HT-29 (cell line): ENCODE measurements at regions not wholly inside any gene's neighbourhood (a gene's known extent, or its start where the extent isn't known, plus 50 kb on each side); places are given as distances from the start of the nearest gene placed in this dataset.

Experiments
- DNase-seq: peaks from one replicate; pipeline ENCODE4 v3.0.0-alpha.2; 2015; ENCODE audit warnings: low spot score

DNA sequence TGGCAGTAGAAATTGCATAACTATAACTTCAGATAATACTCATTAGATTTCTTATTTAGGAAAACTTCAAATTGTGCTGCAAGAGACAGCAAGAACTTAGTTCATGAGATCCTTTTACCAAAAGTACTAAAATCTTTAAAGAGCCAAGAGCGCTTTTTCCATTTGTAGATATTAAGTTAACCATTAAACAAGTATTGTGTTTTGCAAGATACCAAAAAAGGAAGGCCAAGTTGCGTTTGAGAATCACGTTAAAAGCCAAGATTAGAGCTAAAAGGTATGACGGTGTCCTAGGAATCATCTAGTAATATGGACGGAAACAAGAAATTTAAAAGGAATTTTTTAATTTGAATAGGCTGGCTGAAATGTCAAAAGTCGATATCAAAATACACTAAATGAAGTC is 361.3 kb upstream of the LYPLAL1 start:
- DNase-seq = no peak

DNA sequence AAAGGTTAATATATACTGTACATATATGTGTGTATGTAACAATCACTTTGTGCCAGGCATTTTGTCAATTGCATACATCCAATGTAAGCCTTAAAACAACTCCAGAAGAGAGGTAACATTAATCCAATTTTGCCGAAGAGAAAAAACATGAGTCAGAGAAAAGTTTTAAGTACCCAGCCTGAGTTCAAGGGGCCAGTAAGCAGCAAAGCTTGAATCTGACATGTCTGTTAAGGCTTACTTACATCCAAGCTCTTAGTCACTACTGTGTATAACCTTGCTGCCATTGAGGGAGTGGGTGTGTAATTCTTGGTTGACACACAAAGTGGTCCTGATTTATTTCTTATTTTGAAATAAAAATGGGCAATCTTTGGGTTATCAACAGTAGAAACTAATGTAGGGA is 360.4 kb upstream of the LYPLAL1 start:
- no peak for DNase-seq

DNA sequence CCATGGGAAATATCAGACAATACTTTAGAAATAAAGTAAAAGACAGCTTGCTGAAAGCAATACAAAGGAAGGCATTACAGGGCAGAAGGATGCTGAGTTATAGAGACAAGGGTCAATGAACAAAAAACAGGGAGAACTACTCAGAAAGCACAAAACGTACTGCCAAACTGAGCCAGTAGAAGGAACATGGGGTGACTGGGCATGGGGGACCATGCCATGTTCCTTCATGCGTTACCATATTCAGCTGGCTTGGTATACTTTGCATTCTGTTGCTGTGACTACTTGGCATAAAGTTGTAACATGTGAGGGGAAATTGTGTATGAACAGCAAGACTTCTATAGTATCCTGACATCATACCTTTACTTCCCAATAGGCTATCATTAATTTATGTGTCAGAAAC is 358.6 kb upstream of the LYPLAL1 start:
- DNase-seq = no peak

DNA sequence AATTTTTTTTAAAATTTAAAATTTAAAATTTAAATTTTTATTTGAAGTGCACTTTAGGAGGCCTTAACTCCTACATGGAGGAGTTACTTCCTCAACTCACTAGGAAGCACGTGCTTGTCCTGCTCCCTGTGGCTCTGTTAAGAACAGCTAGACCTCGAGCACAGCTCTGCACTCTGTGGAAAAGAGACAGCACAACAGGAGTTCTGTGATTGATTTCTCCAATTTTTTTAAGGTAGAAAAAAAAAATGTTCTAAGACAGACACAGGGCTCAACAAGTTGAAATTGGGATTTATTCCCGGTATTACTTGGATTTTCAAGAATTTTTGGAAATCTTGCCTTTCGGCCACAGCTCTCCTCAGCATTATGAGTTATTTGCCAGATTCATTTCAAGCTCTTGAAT is 356.6 kb upstream of the LYPLAL1 start:
- peak; percentile 34 for DNase-seq

DNA sequence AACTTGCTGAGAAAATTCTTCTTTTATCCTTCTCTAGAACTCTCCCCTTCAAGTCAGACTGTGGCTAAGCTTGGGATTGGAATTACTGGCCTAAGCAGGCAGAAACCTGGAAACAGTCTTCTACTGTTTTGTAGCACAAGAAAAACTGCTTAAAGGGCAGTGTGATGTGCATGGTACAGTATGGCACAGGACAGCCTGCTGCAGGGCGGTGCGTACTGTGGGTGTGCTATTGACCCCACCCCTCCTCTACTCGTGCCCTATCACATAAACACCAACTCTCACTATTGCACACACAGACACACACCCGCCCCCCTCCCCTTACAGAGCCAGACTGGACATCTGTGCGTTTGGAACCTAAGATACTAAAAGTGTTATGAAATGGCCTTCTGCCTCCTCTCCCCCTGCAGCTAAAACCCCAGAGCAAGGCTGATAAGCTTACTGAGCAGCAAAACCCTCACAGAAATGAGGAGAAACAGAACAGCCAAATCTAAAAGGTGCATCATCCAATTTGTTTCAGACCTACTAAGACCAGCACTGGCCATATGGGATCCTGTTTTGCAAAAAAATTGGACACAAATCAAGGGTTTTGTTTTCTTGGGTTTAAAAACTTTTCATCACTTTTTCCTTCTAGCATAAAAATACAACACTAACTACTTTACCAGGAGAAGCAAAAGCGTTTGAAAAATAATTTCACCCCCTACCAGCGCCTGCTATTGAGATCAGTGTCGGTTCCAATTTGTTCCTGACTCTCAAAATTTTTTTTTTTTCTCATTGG is 355.8 kb upstream of the LYPLAL1 start:
- DNase-seq = peak; percentile 27

DNA sequence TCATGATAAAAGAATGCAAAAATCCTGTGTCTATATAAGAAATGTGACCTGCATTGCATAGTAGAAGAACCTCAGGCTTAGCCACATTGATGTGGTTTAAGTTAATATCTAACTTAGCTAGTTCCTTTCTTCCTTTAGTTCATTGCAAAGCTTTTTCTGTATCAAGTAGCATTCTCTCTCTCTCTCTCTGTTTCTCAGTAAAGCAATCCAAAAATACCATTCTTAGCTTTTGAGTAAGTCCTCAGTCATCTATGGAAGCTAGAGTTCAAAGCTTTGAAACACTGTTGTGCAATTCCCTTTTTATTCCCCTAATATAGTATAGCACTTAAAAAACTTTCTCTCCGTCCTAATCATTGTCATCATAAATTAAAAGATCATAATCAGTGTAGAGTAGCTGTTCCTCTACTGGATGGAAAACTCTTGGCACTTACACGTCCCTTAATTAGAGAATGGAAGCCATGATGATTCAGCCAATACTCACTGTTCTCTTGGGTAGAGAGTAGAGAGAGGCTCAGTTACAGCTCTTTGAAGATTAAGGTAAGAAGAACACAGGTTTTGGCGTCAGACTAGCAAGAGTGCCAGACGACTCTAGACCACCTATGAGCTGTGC is 350.3 kb upstream of the LYPLAL1 start:
- peak; percentile 18 for DNase-seq

DNA sequence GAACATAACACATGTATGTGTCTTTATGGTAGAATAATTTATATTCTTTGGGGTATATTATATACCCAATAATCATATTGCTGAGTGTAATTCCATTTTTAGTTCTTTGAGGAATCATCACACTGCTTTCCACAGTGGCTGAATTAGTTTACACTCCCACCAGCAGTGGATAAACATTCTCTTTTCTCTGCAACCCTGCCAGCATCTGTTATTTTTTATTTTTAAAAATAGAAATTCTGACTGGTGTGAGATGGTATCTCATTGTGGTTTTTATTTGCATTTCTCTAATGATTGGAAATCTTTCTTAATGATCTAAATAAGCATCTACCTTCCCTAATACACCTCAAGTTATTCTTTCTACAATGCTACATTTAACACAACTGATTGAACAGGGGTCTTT is 346.2 kb upstream of the LYPLAL1 start:
- no peak for DNase-seq

DNA sequence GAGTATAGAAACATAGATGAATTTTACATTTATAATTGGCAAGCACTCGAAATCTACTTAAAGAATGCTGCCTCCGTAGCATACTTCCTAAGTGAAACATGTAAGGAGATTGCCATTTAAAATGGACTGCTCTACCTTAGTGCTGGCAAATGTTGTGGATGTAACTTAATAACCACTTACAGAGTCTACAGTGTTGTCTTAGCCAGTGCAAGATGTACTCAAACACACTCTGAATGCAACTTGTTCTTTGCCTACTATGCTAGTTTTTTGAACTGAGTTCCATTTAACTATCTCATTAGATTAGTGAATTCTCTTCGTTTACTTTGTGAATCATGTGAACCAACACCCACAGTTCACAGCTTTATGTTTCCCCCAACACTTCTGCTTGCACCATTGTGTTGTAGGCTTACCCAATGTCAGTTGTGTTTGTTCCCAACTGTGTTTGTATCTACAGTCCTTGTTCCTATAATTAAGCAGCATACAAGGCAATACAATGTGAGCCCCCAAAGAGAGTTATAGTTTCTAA is 345.5 kb upstream of the LYPLAL1 start:
- DNase-seq = no peak

DNA sequence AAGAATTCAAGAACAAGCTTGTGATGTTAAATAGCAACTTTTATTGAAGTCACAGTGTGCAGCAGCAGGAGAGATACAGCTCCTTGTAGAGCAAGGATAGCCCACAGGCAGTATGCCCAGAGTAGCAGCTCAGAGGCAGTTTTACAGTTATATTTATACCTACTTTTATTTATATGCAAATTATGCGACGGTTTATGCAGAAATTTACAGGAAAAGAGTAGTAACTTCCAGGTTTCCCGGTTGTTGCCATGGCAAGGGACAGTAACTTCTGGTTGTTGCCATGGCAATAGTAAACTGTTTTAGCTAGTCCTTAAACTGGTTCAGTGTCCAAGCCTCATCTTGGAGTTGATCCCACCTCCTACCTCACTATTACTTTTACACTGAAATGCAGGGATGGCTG is 344.6 kb upstream of the LYPLAL1 start:
- peak; percentile 17 for DNase-seq

DNA sequence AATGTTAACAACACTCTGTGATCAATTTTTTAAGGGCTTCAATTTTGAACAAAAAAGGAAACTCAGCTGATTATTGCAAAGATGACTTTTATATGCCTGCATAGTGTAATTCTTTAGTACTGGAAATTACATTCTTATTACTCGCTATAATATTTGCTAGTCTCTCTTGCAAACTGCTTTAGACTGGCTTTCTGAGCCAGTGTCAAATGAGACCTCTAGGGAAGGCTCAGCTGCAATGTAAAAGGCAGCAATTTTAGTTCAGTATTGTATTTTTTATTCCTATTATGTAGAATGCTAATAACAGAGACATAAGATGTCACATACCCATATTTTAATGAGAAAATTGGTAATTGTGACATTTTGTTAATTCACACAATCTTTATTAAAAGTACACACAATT is 338.1 kb upstream of the LYPLAL1 start:
- DNase-seq = no peak

DNA sequence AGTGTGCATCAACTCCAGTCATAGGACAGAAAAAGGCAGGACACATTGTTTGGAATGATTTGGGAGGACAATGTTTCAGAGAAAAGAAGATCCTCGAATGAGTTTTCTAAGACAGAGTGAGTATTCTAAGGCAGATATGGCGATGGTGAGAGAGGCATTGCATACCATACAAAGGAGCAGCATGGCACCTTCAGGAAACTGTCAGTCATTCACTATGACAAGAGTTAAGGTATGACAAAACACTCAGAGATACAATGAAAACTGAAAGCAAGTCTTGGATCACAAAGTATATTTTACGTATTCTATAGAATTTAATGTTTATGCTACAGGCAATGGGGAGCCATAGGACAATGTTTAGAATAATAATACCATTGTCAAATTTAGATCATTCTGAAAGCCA is 337.4 kb upstream of the LYPLAL1 start:
- no peak for DNase-seq

DNA sequence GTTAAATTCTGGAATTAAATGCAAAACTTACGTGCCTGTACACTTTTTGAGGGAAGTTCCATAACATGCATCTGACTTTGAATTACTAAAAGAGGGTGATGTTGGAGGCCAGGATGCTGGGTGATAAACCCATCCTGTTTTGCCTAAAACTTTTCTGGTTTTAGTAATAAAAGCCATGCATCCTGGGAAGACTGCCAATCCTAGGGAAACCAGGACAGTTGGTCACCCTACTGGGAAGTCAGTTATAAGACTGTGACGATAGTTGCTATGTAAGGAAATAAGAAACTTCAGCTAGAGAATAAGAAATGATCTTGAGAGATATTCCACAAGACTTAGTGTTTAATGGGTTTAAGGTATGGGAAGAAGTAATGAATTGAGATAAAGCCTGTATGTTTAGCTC is 336.6 kb upstream of the LYPLAL1 start:
- DNase-seq = no peak

DNA sequence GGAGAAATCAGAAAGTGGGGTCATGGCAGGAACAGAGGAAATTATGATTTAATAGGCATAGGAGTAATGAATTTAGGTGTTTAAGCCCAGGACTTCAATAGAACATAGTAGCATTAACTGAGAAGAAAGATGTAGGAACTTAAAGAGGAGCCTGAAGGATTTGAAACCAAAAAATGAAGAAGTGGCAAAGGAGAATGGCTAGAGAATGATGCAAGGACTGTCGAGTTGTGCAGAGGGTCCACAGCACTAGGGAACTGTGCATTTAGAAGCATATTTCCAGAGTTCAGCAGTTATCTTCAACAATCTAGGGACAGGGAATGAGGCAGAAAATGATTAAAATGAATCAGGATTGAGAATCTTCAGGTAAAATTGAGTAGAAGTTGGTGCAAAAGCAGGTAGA is 328.1 kb upstream of the LYPLAL1 start:
- DNase-seq = no peak

DNA sequence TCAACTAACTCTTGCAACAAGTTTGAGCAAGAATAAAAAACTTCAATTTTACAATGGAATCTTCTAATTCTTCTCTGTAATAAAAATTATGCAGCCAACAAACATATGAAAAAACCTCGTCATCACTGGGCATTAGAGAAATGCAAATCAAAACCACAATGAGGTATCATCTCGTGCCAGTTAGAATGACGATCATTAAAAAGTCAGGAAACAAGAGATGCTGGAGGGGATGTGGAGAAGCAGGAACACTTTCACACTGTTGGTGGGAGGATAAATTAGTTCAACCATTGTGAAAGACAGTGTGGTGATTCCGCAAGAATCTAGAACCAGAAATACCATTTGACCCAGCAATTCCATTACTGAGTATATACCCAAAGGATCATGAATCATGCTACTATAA is 327.5 kb upstream of the LYPLAL1 start:
- DNase-seq = no peak

DNA sequence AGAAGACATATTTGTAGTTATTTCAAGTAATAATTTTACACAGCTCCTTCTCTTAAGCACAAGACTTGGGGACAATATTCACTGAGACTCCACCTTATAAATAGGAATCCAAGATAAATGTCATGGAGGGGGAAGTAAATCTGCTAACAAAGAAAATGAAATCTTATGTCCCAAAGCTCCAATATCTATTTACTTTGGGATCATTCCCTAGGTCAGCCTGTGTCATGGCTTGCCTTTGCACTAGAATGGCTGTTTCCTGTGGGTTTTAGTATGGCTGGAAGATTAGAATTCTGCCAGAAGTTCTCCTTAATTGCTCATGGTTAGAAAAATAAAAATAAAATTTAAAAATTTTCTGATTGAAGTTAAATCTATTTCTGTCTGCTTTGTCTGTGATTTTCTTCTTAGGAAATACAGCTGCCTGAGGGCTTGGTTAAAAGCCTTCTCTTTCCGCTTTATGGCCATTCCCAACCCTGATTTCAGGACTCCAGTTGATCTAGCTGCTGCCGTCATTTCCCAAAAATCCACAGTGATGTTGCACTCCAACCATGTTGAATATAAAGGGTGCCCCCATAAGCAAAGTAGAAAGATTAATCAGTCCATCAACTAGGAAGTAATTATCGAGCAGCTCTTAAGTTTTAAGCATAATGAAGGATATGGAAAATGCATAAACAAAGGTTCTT is 326.4 kb upstream of the LYPLAL1 start:
- DNase-seq = no peak

DNA sequence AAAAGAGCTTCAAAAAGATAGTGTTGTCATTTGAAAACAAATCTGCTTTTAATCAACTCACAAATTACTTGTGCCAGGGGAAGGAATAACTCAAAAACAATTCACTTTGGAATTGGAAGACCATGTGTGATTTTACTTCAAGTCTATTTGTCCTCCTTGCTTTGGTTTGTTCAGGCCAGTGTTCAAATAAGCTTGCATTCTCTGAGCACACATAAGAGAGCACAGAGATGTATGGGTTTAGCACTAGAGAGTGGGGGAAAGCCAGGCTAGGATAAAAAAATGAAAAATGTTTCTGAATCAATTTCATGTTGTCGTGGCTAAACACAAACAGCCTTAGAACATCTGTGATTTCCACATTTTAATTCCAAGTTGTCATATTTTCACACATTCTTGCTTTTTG is 325.7 kb upstream of the LYPLAL1 start:
- DNase-seq = no peak

DNA sequence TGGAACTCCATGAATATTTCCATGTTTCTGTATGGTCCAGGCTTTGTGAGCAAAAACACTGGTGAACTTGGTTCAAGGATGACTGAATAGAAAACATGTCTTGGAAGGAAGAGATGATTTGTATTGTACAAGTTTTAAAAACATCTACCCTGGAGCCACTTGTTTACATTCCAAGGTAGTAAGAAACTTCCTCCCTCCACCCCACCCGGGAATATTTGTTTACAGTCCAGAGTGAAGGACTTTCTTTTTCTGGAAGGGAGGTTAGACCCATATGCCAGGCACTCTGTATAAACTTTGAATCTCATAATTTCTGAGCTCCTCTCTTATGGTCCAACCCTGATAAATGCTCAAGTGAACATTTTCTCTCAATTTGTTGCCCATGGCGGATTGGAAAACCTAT is 323.3 kb upstream of the LYPLAL1 start:
- DNase-seq = no peak

DNA sequence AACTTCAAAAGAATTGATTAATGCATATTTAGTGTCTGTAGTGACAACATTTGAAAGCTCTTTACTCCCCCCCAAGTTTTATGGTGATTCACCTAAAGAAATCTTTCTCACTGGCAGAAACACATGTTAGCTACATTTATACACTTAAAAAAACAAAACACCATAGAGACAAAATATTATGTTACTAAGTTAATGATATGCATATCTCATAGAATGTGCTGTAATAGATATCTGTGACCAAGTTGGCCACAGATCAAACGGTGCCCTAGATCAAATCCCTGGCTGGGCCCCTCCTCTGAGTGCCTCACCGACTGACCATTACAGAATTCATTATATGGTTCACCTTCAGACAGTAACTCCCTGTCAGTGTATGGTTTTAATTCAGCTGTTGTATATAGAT is 322.1 kb upstream of the LYPLAL1 start:
- no peak for DNase-seq

DNA sequence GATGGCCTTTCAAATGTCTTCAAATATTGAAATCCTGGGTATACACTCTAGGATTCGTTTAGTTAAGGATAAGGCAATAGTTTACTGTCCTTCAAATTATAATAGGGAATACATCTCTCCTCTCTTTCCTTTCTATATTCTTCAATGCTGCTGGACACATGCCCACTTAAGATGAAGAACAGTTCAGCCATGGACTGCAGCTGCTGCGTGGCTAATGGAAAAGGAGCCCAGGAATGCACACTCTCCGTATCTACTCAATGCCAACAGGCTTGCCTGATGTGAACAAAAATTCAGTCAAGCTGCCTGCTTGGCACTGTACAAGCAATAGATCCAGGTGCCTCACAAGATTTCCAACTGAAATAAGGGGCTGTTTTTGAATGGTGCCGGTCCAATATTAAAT is 321.2 kb upstream of the LYPLAL1 start:
- DNase-seq = no peak

DNA sequence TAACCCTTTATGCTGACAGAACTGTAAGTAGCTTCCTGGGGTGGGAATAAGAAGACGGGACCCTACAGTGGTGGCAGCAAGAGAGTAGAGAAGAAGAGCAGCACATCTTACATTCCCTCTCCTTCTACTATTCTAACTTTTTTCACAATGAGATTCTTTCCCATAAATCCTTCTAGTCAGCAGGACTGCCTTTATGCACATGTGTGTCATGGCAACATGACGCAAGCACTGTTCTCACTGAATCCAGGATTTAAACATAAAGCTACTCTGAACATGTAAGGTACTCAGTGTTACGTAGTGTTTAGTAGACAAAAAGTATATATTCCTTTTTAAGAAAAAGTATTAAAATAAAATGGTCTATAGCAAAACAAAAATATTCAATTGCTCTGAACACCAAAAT is 309.7 kb upstream of the LYPLAL1 start:
- no peak for DNase-seq

DNA sequence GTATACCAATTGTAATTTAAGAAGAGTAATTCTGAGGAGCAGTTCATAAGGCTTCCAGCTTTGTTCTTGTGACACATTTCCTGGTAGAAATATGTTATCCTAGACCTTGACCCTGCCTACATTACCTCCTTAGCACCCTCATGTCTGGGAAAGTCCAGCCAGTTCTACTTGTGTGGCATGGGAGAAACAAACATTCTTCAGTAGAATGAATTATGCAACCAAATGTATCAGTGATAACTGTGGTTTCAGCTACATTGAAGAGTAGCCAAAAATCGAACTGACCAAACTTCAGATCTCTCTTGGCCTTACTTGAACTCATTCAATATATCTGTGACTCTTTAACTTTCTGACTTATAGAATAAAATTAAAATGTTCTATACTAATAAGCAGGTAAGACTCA is 308.1 kb upstream of the LYPLAL1 start:
- DNase-seq = peak; percentile 26

DNA sequence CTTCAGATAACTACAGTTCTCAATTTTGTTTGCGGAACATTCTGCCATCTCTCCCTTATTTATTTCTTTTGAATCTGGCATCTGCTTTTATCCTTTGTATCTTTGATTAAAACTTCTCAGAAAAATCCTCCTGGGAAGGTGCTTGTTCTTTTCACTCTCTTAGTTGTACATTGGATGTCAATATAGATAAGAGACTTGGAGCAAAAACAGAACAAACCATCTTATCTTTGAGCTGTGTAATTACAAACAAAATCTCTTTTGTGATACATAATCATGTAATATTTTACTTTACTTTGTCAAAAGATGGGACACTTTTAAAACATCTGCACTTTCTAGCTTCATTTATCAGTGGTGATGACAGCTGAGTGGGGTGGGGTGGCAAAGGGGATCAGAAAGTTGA is 307.2 kb upstream of the LYPLAL1 start:
- DNase-seq = no peak

DNA sequence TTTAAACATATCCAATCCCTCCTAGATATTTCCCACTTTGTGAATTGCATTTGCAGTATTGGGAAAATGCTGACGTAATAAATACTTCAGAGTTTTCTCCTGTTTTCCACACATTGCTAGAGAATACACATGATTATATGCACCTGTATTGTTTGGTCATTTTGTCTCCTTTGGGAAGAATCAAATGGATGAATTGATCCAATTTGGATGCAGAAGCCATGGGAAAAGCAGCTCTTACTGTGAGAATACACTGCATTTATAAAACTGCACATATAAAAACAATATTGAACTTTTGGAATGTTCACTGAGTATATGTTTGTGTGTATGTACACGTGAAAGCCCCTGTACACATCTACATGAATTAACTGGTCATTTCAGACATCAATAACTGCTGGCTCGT is 306.6 kb upstream of the LYPLAL1 start:
- DNase-seq = no peak
